UCSD-AML1 (cell line): ENCODE measurements at regions not wholly inside any gene's neighbourhood (a gene's known extent, or its start where the extent isn't known, plus 50 kb on each side); places are given as distances from the start of the nearest gene placed in this dataset.
"Not testable (repeated sequence)": the region's sequence is repeated elsewhere in the genome, so short reads cannot be mapped to it uniquely, and the experiment has no call there.

Experiments used
- DNase-seq: peaks from one replicate; lab custom pipeline; 2025; ENCODE audit not compliant: unreplicated experiment; lab: John Stamatoyannopoulos, UW

GRCh38 chr5:173667702-173668101 lies 51.3 kb upstream of the BOD1 start:
- no peak for DNase-seq

DNA sequence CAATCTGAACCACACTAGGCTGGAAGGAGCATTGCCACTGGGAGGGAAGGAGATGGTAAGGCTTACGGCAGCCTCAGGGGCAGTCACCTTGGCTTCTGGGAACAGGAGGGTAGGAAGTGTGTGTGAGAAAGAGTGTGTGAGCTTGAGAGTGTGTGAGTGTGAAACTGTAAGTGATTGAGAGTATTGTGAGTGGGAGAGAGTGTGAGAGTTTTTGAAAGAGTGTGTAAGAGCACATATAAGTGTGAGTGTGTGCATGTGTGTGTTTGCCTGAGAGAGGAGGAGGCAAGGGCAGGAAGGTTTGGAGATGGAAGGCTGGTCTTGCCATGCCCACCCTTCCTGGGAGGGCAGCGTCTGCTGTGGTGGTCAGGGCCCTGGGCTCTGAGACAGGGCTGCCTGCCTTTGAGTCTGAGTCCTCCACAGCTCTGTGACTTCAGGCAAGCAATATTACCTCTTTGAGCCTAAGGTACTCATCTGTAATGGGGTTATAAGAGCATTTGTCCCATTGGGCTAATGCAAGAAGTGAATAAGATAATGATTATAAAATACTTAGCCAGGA lies 51.9 kb upstream of the BOD1 start:
- no peak for DNase-seq

GRCh38 chr5:173668910-173669309 lies 52.5 kb upstream of the BOD1 start:
- no peak for DNase-seq

GRCh38 chr5:173669483-173669882 lies 53.0 kb upstream of the BOD1 start:
- no peak for DNase-seq

DNA sequence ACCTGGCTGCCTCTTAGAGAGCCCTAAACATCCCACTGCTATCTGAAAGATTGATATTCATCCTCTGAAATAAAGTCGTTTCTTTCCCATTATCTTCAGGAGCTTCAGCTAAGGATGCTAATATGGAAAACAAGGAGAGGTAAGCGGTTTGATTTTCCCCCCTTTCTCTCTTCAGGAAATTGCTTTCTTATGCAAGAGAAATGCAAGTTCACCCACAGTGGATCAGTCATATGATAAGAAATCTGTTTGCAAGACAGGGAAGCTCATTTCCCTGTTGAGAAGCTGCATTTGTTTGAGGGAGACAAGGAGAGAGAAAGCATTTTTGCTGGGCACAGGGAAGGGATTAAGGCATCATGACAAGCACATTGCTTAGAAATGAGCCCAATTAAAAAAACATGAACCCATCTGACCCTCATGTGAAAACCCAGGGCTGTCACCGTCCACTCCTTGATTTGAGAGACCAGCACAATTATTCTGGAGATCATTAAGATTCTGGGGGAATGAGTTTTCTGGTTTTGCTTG lies 53.7 kb upstream of the BOD1 start:
- DNase-seq: no peak

DNA sequence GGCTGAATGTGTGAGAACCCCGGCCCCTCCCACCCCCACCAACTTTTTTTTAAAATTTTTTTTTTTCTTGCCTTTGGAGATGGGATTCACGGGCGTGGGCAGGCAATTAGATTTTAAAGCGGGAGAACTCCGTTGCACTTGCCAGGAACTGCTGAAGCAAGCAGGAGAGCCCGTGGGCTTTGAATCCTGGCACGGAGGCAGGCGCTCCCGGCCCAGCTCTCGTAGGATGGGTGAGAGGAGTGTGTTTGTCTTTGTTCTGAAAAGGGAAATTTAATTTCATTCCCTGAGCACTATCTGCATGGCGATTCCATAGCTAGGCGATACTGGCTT lies 54.3 kb upstream of the BOD1 start:
- no peak for DNase-seq

- no peak for DNase-seq
Measured at GRCh38 chr5:173671121-173671949, 54.9 kb upstream of the BOD1 start.

DNA sequence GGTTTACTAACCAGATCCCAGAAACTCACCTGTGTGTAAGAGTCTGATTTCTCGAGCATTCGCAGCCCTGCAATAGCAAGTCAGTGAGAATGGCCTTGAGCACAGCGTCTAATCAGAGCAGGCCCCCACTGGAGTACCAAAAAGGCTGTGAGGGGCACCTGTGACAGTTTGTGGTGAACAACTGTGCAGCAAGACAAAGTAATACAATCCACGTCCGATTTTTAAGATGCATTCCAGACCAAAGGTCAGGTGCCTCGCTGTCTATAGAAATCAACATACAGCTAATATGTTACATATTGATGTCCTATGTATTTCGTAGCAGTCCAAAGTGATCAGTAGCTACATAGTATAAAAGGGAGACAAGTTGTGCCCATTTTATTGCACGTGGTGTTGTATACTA lies 55.7 kb upstream of the BOD1 start:
- no peak for DNase-seq

- DNase-seq: no peak
Measured at GRCh38 chr5:173672891-173673290, 56.4 kb upstream of the BOD1 start.

GRCh38 chr5:173673295-173674101 lies 57.0 kb upstream of the BOD1 start:
- no peak for DNase-seq

DNA sequence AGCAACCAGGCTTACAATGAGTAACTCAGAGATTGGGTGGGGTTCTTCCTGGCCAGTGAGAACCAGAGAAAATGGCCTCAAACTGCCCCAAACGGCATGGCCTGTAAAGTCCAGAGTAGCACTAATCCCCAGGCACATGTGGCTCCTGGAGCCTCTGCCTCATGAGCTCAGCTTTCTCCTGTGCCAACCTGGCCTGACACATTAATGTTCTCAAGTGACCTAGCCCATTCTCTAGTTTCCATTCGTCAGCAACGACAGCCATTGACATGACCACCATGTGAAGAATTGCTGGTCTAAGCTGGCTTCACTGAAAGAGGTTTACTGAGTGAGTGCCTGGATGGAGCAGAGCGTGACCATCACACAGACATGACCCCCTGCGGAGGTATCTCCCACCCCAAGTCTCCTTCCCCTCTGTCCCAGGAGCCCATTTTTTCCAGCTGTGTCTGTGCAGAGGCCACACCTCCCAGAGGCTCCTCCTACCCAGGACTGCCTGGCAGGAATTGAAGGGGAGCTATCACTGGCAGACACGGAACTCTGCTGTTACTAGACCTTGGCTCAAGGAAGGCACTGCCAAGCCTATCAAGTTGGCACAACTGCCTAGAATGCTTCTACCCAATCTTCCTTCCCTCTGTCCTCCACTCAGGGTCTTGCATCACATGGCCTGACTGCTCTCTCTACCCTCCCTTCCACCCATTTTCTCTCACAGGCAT lies 59.0 kb upstream of the BOD1 start:
- no peak for DNase-seq

DNA sequence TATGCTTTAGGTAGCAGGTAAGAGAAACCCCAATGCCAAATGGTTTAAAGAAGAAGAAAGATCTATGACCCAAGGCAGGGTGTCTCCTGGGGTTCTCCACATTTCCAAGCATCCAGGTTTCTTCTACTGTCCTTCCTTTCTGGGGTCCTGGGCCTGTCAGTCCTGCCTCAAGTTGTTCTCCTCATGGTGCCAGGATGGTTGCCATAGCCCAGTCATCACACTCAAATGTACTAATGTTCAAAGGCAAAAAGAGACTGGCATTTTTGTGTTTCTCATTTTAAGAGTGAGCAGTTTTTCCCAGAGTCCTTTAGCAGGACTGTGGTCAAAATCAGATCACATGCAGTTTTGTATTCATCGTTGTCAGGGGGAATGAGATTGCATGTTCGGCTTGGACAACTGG lies 59.9 kb upstream of the BOD1 start:
- no peak for DNase-seq

DNA sequence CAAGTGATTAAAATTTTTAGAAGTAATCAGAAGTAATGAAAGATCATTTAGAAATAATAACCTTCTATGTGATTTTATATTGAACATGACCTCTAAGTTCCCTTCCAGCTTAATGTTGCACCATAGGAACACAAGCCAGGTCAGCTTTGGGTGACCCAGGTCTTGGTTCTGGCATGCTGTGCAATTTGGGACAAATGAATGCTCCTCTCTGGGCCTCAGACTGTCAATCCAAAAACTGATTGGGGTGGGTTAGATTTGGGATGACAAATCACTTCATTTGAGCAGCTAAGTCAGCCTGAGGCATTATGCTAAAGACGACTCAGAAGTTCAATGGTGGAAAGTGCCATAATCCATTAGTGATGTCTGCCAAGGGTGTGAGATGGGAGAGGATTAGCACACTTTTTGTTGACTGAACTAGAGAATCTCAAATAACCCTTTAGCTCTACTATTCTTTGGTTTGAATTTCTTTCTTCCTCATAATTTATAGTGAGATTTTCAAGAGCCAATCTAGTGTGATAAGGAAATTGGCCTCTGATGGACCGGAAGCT lies 60.7 kb upstream of the BOD1 start:
- DNase-seq: no peak

DNA sequence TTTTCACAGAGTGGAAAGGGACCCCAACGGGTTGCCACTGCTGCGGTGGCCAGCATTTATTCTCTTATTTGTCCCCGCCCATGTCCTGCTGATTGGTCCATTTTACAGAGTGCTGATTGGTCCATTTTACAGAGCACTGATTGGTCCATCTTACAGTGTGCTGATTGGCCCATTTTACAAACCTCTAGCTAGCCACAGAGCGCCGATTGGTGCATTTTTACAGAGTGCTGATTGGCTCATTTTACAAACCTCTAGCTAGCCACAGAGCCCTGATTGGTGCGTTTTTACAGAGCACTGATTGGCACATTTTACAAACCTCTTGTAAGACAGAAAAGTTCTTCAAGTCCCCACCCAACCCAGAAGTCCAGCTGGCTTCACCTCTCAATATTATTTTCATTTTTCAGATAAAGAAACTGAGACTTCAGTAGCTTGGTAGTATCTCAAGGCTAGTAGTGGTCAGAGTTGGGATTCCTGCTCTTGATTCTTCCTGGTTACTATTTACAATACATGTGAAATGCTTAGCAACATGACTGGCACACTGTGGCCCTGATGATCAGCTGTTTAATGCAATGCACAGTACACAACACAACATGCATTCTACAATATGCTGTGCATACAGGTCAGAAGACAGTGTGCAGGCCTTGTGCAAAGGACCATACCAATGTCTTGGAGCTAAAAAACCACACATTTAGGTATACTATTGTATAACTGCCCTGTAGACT lies 63.6 kb upstream of the BOD1 start:
- no peak for DNase-seq

- DNase-seq: no peak
Measured at GRCh38 chr5:173680660-173681242, 64.3 kb upstream of the BOD1 start.

DNA sequence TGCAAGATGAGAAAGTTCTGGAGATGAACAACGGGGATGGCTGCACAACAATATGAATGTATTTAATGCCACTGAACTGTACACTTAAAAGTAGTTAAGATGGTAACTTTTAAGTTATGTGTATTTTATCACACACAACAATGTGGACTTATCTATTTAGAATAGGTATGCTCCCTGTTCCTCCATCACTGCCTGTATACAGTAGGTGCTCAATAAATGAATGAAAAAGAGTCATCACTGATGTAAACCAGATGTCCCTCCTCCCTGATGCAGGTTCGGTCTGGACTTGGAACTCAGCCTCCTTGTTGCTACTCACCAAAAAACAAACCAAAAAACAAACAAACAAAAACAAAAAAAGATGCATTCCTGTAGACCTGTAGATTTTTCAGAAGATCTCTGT lies 65.9 kb upstream of the BOD1 start:
- no peak for DNase-seq

- DNase-seq: not testable (repeated sequence)
Measured at GRCh38 chr5:173684535-173684934, 68.1 kb upstream of the BOD1 start.

DNA sequence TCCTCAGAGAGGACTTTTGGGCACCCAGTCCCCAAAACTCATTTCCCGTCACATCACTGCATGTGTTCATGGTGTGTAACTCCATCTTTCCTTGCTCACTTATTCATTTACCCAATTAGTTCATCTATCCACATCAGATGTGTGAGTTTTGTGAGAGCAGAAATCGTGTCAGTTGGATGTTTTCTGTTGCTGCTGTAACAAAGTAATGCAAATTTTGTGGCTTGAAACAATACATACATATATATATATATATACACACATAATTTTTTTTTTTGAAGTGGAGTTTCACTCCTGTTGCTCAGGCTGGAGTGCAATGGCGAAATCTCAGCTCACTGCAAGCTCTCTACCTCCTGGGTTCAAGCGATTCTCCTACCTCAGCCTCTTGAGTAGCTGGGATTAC lies 70.5 kb upstream of the BOD1 start:
- DNase-seq: no peak

- DNase-seq: no peak
Measured at GRCh38 chr5:173688703-173689102, 72.3 kb upstream of the BOD1 start.

DNA sequence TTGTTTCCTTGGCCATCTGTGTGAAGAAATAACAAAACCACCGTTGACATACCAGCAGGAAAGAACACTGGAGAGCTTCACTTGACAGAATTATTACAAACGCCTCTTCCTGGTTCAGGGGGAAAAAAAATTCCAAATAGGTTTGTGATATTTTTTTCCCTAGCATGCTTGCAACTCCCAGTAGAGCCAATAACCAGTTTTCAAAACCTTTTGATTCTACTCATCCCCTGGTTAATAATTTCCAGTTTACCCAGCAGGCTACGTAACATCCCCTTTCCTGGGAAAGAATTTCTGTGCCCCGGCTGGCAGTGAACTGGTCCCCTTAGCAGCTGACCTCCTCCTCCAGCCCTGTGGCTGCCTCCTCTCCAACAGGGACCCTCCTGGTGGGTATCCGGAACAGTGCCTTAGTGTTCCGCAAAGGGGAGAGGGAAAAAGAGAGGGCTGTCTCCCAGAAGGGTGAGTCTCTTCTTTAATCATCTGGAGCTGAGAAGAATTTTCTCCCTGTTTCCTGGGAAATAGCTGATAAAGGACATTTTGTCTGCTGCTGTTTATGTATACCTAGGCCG lies 72.8 kb upstream of the BOD1 start:
- DNase-seq: no peak
